ACHN (cell line): ENCODE measurements at regions not wholly inside any gene's neighbourhood (a gene's known extent, or its start where the extent isn't known, plus 50 kb on each side); places are given as distances from the start of the nearest gene placed in this dataset.
"Not testable (repeated sequence)": the region's sequence is repeated elsewhere in the genome, so short reads cannot be mapped to it uniquely, and the experiment has no call there.

ENCODE experiments used
- DNase-seq: peaks from one replicate; pipeline ENCODE4 v3.0.0-alpha.2; 2015
- in situ Hi-C: cut with HindIII; loops from 2 replicates; pipeline ENCODE4 v1.10.0; 2017; ENCODE audit warnings: low sequenced_read_pairs, low pct_ligation_motif_present, low pct_unique_long_range_greater_than_20kb

GRCh38 chr15:26026671-26027070, 163.5 kb upstream of the ATP10A start:
- in situ Hi-C loops, DNase-seq: not testable (repeated sequence)

GRCh38 chr15:26024241-26024640, 161.1 kb upstream of the ATP10A start:
- in situ Hi-C loops = no loop called here
- no peak for DNase-seq

- DNase-seq = no peak
These were observed 160.6 kb upstream of the ATP10A start for GRCh38 chr15:26023691-26024090.

GRCh38 chr15:26023231-26023630, 160.1 kb upstream of the ATP10A start:
- in situ Hi-C loops = no loop called here
- DNase-seq = no peak

More at GRCh38 chr15:26023691-26024090, 160.6 kb upstream of the ATP10A start:
- in situ Hi-C loops = no loop called here

GRCh38 chr15:26020871-26021270, 157.7 kb upstream of the ATP10A start:
- in situ Hi-C loops = no loop called here
- no peak for DNase-seq

- in situ Hi-C loops = no loop called here
These were observed 154.5 kb upstream of the ATP10A start for GRCh38 chr15:26017665-26018064.

GRCh38 chr15:26015516-26016075, 152.5 kb upstream of the ATP10A start:
- no peak for DNase-seq
- in situ Hi-C loops = no loop called here

More at GRCh38 chr15:26017665-26018064, 154.5 kb upstream of the ATP10A start:
- DNase-seq = no peak

- in situ Hi-C loops = no loop called here
- no peak for DNase-seq
These were observed 150.9 kb upstream of the ATP10A start for GRCh38 chr15:26013981-26014380.

GRCh38 chr15:26011916-26012315, 148.8 kb upstream of the ATP10A start:
- in situ Hi-C loops = no loop called here
- DNase-seq = no peak

GRCh38 chr15:26007151-26007550, 144.0 kb upstream of the ATP10A start:
- DNase-seq = no peak
- in situ Hi-C loops = no loop called here

- in situ Hi-C loops = no loop called here
- no peak for DNase-seq
These were observed 138.1 kb upstream of the ATP10A start for GRCh38 chr15:26001201-26001600.

- in situ Hi-C loops = no loop called here
- DNase-seq = no peak
These were observed 130.4 kb upstream of the ATP10A start for GRCh38 chr15:25993506-25993905.

- DNase-seq = no peak
- in situ Hi-C loops = no loop called here
These were observed 127.1 kb upstream of the ATP10A start for GRCh38 chr15:25990220-25990619.

- no peak for DNase-seq
- in situ Hi-C loops = no loop called here
These were observed 126.2 kb upstream of the ATP10A start for GRCh38 chr15:25989327-25989726.

- in situ Hi-C loops, DNase-seq: not testable (repeated sequence)
These were observed 125.6 kb upstream of the ATP10A start for GRCh38 chr15:25988716-25989115.

- DNase-seq = no peak
- in situ Hi-C loops = no loop called here
These were observed 124.5 kb upstream of the ATP10A start for GRCh38 chr15:25987638-25988037.

GRCh38 chr15:25985165-25985564, 122.0 kb upstream of the ATP10A start:
- in situ Hi-C loops = no loop called here
- DNase-seq = no peak

- in situ Hi-C loops = no loop called here
- no peak for DNase-seq
These were observed 119.6 kb upstream of the ATP10A start for GRCh38 chr15:25982736-25983135.

GRCh38 chr15:25981114-25981513, 118.0 kb upstream of the ATP10A start:
- no peak for DNase-seq
- in situ Hi-C loops = no loop called here

GRCh38 chr15:25972141-25972675, 109.1 kb upstream of the ATP10A start:
- no peak for DNase-seq
- in situ Hi-C loops = no loop called here

GRCh38 chr15:25971053-25971452, 107.9 kb upstream of the ATP10A start:
- DNase-seq = no peak
- in situ Hi-C loops = no loop called here
